ENCODE measurements at regions not wholly inside any gene's neighbourhood (a gene's known extent, or its start where the extent isn't known, plus 50 kb on each side); places are given as distances from the start of the nearest gene placed in this dataset.
"Not testable (repeated sequence)": the region's sequence is repeated elsewhere in the genome, so short reads cannot be mapped to it uniquely, and the experiment has no call there.

- TF ChIP-seq CTCF (conservative IDR thresholded peaks at IDR 0.05); EZH2 (IDR thresholded peaks at IDR 0.05; ENCODE audit: low read depth): not testable (repeated sequence)
Observed at GRCh38 chr9:81014945-81015344, 674.4 kb downstream of the TLE1 start.
